ENCODE measurements at regions not wholly inside any gene's neighbourhood (a gene's known extent, or its start where the extent isn't known, plus 50 kb on each side); places are given as distances from the start of the nearest gene placed in this dataset.

DNA sequence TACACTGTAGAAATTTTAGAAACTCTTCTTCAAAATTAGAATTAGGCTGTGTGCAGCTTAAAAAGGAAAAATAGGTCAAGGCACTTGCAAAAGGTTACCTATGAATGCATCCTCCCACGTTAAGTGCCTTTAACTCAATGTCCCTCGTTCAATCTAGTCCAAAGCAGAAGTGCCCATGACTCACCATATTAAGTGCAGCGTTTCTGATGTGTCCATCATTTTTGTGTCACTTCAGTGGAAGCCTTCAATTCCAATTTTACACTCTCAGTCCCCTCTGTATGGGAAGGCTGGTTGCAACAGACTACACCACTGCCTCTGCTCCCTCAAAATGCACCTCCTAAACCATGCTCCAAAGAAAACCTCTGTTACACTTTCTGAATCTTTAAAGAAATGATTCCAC is 53.4 kb downstream of the FOXB1 start:
- DNase-seq (ENCODE audit: low read depth in 2 of 2), result no peak

DNA sequence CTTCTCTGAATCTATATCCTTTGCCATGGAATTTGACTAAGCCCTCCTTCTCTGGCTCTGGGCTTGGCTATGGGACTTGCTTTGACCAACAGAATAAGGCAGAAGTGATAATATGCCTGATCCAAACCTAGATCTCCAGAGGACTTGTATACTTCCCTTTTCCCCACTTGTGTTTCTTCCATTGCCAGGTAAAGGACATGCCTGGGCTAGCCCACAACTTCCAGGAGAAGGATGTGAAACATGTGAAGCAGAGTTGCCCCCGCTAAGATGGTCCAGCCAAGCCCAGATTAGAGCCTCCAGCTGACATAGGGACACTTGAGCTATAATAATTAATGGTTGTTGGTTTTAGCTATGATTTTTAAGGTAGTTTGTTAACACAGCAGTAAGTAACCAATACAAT is 55.1 kb downstream of the FOXB1 start:
- DNase-seq (ENCODE audit: low read depth in 2 of 2), result no peak

GRCh38 chr15:60061758-60062157 is 57.6 kb downstream of the FOXB1 start:
- DNase-seq (ENCODE audit: low read depth in 2 of 2), result no peak

GRCh38 chr15:60062826-60063225 is 58.7 kb downstream of the FOXB1 start:
- DNase-seq (ENCODE audit: low read depth in 2 of 2), result no peak

DNA sequence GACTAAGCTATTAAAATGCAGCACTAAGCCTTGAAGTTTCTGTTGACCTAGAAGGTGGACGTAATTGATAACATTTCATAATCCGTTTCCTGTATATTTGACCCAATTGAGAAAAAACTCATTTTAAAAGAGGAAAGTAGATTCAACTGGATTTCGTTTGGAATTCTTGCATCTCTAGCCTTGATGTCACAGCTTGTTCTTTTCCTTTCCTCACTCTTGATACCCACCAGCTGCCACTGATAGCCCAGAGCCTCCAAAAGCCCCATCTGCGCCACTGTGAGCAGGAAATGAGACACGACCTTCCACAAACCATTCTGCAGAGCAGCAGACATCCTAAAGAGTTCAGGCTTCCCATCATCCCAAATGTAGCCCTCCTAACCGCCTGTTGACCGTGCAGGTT is 61.8 kb downstream of the FOXB1 start:
- no peak for DNase-seq (ENCODE audit: low read depth in 2 of 2)

- DNase-seq (ENCODE audit: low read depth in 2 of 2), result no peak
These were observed 66.9 kb downstream of the FOXB1 start for GRCh38 chr15:60070838-60071493.

DNA sequence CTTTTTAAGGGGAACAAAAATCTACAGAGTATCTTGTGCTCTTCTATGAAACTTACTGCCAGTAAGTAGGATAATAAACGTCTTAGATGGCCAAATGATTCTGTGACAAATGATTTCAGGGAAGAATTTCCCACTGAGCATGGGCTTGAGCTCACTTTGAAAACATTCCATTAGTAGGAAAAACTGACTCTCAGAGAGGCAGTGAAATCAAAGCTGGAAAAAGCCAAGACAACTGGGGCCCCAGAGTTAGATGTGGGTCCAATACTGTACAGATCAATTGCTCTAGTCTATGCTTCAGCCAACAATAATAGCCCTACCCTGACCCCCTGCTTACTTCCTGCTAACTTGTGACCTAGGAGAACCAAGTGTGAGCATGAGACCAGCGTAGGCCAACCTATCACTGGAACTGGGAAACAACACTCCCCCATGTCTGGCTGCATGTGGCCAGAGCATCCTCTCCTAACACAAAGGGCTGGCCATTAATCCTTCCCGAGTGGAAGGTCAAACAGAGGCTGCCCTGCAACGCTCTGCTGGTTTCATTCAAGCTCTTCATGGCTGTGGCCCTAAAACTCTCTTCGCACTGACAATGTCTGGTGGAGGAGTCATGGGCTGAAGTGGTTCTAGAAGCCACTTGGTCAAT is 68.8 kb downstream of the FOXB1 start:
- no peak for DNase-seq (ENCODE audit: low read depth in 2 of 2)

DNA sequence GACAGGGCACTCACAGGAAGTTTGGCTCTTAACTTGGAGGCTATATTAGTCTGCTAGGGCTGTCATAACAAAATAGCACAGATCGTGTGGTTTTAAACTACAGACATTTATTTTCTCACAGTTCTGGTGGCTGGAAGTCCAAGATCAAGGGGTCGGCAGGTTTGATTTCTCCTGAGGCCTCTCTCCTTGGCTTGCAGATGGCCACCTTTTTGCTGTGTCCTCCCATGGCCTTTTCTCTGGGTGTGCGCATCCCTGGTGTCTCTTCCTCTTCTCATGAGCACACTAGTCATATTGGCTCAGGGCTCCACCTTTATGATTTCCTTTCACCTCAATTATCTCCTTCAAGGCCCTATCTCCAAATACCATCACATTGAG is 69.3 kb downstream of the FOXB1 start:
- no peak for DNase-seq (ENCODE audit: low read depth in 2 of 2)

- no peak for DNase-seq (ENCODE audit: low read depth in 2 of 2)
These were observed 70.2 kb downstream of the FOXB1 start for GRCh38 chr15:60074181-60074885.

- no peak for DNase-seq (ENCODE audit: low read depth in 2 of 2)
These were observed 71.9 kb downstream of the FOXB1 start for GRCh38 chr15:60076045-60076444.

- no peak for DNase-seq (ENCODE audit: low read depth in 2 of 2)
These were observed 72.6 kb downstream of the FOXB1 start for GRCh38 chr15:60076582-60077276.

- no peak for DNase-seq (ENCODE audit: low read depth in 2 of 2)
These were observed 73.7 kb downstream of the FOXB1 start for GRCh38 chr15:60077581-60078359.

DNA sequence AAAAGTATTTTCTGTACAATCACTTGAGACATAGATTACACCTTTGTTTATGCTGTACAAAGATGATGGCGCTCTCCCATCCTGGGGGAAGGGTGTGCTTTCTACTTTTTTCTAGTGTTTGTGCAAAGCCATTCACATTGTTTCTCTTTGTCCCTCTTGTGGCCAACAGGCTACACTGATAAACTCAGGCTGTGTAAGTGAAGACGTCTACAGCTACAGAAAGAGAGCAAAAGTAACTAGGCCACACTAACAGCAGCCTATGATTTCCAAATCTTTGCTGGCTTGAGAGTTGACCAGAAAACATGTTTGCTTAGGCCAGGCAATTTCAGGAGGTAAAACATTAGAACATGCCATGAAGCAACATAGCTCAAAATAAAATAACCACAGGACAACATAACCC is 75.1 kb downstream of the FOXB1 start:
- no peak for DNase-seq (ENCODE audit: low read depth in 2 of 2)

DNA sequence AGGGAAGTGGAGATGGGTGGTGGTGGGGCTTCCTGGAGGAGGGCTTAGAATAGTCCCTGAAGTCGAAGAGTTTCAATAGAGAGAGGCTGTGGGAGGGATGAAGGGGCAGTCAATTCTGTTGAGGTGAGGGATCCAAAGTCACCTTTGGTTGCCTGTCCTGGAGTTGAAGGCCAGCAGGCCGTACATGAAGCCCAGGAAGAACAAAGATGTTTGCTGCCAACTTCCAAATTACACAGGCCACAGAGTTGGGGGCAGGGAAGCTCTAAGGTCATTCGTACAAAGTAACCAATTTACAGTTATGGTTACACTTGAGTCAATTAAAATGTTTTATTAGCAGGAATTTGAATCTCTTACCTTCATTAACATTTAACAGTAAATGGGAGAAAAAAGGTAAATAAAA is 77.9 kb downstream of the FOXB1 start:
- no peak for DNase-seq (ENCODE audit: low read depth in 2 of 2)

- no peak for DNase-seq (ENCODE audit: low read depth in 2 of 2)
These were observed 79.2 kb downstream of the FOXB1 start for GRCh38 chr15:60083318-60083717.

DNA sequence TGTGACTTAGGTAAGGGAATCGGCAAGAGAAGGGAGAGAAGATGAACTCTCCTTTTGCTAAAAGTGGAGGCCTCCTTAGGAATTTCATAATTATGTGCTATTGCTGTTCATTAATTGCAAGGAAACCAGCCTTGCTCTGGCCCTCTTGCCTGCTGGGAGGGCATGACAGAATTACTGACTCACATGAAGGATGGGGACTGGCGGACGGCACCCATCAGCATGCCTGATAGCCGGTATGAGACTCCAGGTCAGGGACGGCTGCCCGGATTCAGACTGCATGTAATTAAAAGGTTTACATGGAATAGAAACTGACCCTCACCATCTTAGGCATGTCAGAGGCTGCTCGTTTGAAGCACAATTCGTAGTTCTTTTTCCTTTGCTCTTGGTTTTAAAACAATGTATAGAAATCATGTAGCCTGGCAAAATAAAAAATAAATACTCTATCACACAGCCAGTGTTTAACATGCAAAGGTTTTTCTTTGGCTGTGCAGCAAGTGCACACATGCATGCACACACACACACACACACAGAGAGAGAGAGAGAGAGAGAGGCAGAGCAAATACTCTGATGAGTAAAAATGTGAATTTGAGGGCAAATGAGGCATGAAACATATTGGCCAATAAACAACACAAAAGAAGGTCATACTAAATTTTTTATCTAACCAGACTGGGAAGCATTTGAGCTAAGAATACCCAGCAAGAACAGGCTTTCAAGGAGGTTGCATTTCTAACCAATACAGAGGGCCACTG is 82.7 kb downstream of the FOXB1 start:
- DNase-seq (ENCODE audit: low read depth in 2 of 2), result no peak

DNA sequence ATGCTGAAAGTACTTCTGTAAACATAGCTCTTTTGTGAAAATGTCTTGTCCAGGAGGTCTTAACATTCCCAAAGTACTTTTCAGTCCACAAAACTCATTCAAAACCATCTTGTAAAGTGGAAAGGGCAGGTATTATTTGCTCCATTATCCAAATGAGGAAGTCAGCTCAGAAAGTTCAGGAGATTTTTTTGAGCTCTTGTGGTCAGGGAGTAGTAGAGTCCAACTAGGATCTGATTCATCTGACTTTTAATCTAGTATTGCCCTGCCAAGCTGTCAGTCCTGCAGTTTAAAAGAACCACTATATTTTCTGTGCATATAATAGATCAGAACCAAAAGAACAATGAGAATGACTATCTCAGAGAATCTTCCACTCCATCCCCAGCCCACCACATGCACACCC is 83.5 kb downstream of the FOXB1 start:
- no peak for DNase-seq (ENCODE audit: low read depth in 2 of 2)

- DNase-seq (ENCODE audit: low read depth in 2 of 2), result no peak
These were observed 86.6 kb downstream of the FOXB1 start for GRCh38 chr15:60090747-60091146.

DNA sequence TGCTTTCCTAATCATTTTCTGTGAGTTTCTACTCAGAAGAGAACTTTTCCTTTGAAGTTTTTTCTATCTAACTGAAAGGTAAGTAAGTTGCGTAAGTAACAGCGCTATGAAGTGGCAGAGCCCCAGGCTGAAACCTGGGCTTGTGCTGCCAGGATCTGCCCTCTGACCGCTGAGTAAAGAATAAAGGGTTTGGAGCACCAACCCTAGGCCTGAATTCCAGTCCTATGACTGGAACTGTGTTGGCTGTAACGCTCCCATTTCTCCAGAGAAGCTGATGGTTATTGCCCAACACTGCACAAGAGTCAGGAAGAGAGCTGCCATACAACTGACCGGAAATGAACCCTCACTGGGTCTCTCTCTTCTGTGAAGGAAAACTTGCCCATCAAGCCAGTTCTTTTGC is 87.0 kb downstream of the FOXB1 start:
- no peak for DNase-seq (ENCODE audit: low read depth in 2 of 2)

- no peak for DNase-seq (ENCODE audit: low read depth in 2 of 2)
These were observed 87.8 kb downstream of the FOXB1 start for GRCh38 chr15:60091911-60092310.

Measured in activated CD8-positive, alpha-beta memory T cell treated with anti-CD3 and anti-CD28 coated beads for 4 hours (primary cell).